K562 (cell line): ENCODE measurements at regions not wholly inside any gene's neighbourhood (a gene's known extent, or its start where the extent isn't known, plus 50 kb on each side); places are given as distances from the start of the nearest gene placed in this dataset.
A peak's percentile ranks its signal among the peaks of the same experiment; 100 is the strongest.

ENCODE experiments used
- CHD7 ChIP-seq: fragments of 200-600 bp; sonication (generic); IDR thresholded peaks from one replicate; pipeline ENCODE4 v1.6.1; 2012; ENCODE audit warnings: mild to moderate bottlenecking, low read depth, low read length, inconsistent platforms
- DEAF1 ChIP-seq: fragments of 450-650 bp; formaldehyde crosslinking; IDR thresholded peaks from 2 replicates; pipeline ENCODE4 v1.4.0; 2020; ENCODE audit warnings: mild to moderate bottlenecking, moderate library complexity
- HMGXB4 ChIP-seq: sonication (generic); formaldehyde crosslinking; IDR thresholded peaks from 2 replicates; pipeline ENCODE4 v1.8.1; 2023; ENCODE audit warnings: mild to moderate bottlenecking, missing genetic modification reagents
- RAD21 ChIP-seq, 2 experiments: fragments of 250-450 bp in 1 of 2; fragments of 450-650 bp in 1 of 2; sonication (Bioruptor Pico) in 1 of 2; formaldehyde crosslinking in 1 of 2; IDR thresholded peaks in 1 of 2; conservative IDR thresholded peaks in 1 of 2; 2 replicates each; pipeline versions ENCODE4 v1.4.0 to v1.8.0; 2020 to 2022; ENCODE audit warnings: mild to moderate bottlenecking in 2 of 2, moderate library complexity in 1 of 2
- STAG1 ChIP-seq: sonication (generic); formaldehyde crosslinking; IDR thresholded peaks from 2 replicates; pipeline ENCODE4 v1.5.0; 2020; ENCODE audit warnings: missing genetic modification reagents, borderline replicate concordance
- ZKSCAN3 ChIP-seq: fragments of 250-450 bp; sonication (Bioruptor Pico); IDR thresholded peaks from 2 replicates; pipeline ENCODE4 v1.4.0; 2020
- ZNF695 ChIP-seq: fragments of 450-650 bp; formaldehyde crosslinking; IDR thresholded peaks from 2 replicates; pipeline ENCODE4 v1.4.0; 2020; ENCODE audit warnings: mild to moderate bottlenecking, moderate library complexity
- ZNF740 ChIP-seq, 3 experiments: fragments of 200-800 bp in 1 of 3; sonication (Bioruptor generic) in 1 of 3; sonication (generic) in 1 of 3; formaldehyde crosslinking in 1 of 3; IDR thresholded peaks; 2 replicates each; pipeline versions ENCODE4 v1.6.1 to v1.8.0; 2016 to 2022; ENCODE audit warnings: mild to moderate bottlenecking in 2 of 3, missing compliant biosample characterization in 2 of 3, missing genetic modification characterization in 2 of 3, missing genetic modification reagents in 1 of 3
- ZNF764 ChIP-seq: fragments of 250-450 bp; sonication (Bioruptor Pico); IDR thresholded peaks from 2 replicates; pipeline ENCODE4 v1.4.0; 2020; ENCODE audit warnings: low read depth, mild to moderate bottlenecking, moderate library complexity

- TF ChIP-seq ZNF764 (CRISPR knock-in tag): no peak
- peak; percentile 38; the same call in 1 of the 2 replicates for TF ChIP-seq STAG1 (CRISPR knock-in tag)
- peak; percentile 58 to 60; a peak in 3 of 4 replicates for TF ChIP-seq RAD21 (CRISPR knock-in tag; conservative IDR thresholded peaks at IDR 0.05 in 1 of 2, IDR thresholded peaks at IDR 0.05 in 1 of 2)
- TF ChIP-seq DEAF1 (CRISPR knock-in tag): peak; percentile 46; the same call in 1 of the 2 replicates
- no peak for TF ChIP-seq ZKSCAN3 (CRISPR knock-in tag)
- no peak for TF ChIP-seq ZNF695 (CRISPR knock-in tag)
- TF ChIP-seq CHD7: no peak
- no peak for TF ChIP-seq ZNF740 (CRISPR knock-in tag; IDR thresholded peaks at IDR 0.05)
- no peak for TF ChIP-seq ZNF740 (tag; IDR thresholded peaks at IDR 0.05)
- no peak for TF ChIP-seq HMGXB4 (CRISPR knock-in tag)
These were observed 98.1 kb downstream of the HNRNPD start (continued) for GRCh38 chr4:82275431-82276331.
